Smooth muscle cell (in vitro differentiated cells): ENCODE measurements at regions not wholly inside any gene's neighbourhood (a gene's known extent, or its start where the extent isn't known, plus 50 kb on each side); places are given as distances from the start of the nearest gene placed in this dataset.

Experiments used
- DNase-seq: peaks from one replicate; lab custom pipeline; 2025; ENCODE audit not compliant: unreplicated experiment; lab: John Stamatoyannopoulos, UW
- H2AFZ ChIP-seq: fragments of 200-600 bp; sonication (generic); 2 replicates; pipeline ENCODE4 v1.6.0; 2016; ENCODE audit warnings: antibody characterized with exemption, low read depth, mild to moderate bottlenecking
- H3F3A ChIP-seq: fragments of 200-600 bp; sonication (generic); 2 replicates; pipeline ENCODE4 v1.6.0; 2017; ENCODE audit warnings: antibody characterized with exemption, low read depth
- H3K27ac ChIP-seq: fragments of 200-600 bp; sonication (generic); 2 replicates; pipeline ENCODE4 v1.5.1; 2016; ENCODE audit warnings: low read depth, mild to moderate bottlenecking
- H3K27me3 ChIP-seq: fragments of 200-600 bp; sonication (generic); 2 replicates; pipeline ENCODE4 v1.6.1; 2016; ENCODE audit warnings: low read depth, mild to moderate bottlenecking
- H3K36me3 ChIP-seq: fragments of 200-600 bp; sonication (generic); 2 replicates; pipeline ENCODE4 v1.5.1; 2016; ENCODE audit warnings: low read depth
- H3K4me1 ChIP-seq: fragments of 200-600 bp; sonication (generic); 2 replicates; pipeline ENCODE4 v1.5.1; 2016; ENCODE audit warnings: low read depth
- H3K4me2 ChIP-seq: fragments of 200-600 bp; sonication (generic); 2 replicates; pipeline ENCODE4 v1.6.0; 2016; ENCODE audit warnings: mild to moderate bottlenecking
- H3K4me3 ChIP-seq: fragments of 200-600 bp; sonication (generic); 2 replicates; pipeline ENCODE4 v1.5.1; 2016; ENCODE audit warnings: mild to moderate bottlenecking
- H3K79me2 ChIP-seq: fragments of 200-600 bp; sonication (generic); 2 replicates; pipeline ENCODE4 v1.6.0; 2016; ENCODE audit warnings: low read depth, mild to moderate bottlenecking
- H3K9ac ChIP-seq: fragments of 200-600 bp; sonication (generic); 2 replicates; pipeline ENCODE4 v1.6.0; 2016; ENCODE audit warnings: low read depth
- H3K9me3 ChIP-seq: fragments of 200-600 bp; sonication (generic); replicated peaks from 2 replicates; pipeline ENCODE4 v1.5.1; 2016; ENCODE audit warnings: low read depth
- H4K20me1 ChIP-seq: fragments of 200-600 bp; sonication (generic); 2 replicates; pipeline ENCODE4 v1.6.0; 2016; ENCODE audit warnings: low read depth
- WGBS: methylation state at CpG from one replicate; pipeline ENCODE4 v1.1.7; 2016; ENCODE audit warnings: low lambda C conversion rate; 5-methylcytosine and 5-hydroxymethylcytosine counted together
- TF ChIP-seq, protein P1 (sequence below): fragments of 200-600 bp; sonication (generic); IDR thresholded peaks from 2 replicates; pipeline ENCODE4 v1.5.1; 2017; ENCODE audit warnings: borderline replicate concordance, mild to moderate bottlenecking, antibody characterized with exemption; ENCODE audit not compliant: insufficient read depth, poor library complexity, severe bottlenecking

DNA sequence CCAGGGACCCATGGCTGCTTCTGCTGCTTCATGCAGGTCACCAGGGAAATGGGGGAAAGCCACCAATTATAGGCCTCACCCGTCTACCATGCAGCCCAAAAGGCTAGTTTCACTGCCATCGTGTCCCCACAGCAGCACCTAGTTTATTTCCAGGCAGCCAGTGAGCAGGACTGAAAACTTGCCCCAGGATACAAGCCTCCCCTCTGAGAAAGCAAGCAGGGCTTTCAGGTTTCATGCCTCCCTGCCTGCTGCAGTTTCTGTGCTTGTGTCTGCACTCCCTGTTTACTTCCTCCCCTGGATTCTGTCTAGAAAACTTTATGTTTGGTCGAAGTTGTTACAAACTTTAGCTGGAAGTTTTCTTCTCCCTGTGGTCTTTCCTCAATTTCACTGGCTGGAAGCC, 319.1 kb downstream of the ANXA1 start:
- Histone ChIP-seq H3K36me3 (no peaks in the 10 kb centered on the region), H3K9me3 (no peaks in the 10 kb centered on the region), H3K27me3 (no peaks in the 10 kb centered on the region), H3K79me2 (no peaks in the 10 kb centered on the region), H4K20me1 (no peaks in the 10 kb centered on the region), H3K9ac (no peak overlapping the region), H3F3A (no peaks in the 10 kb centered on the region), H2AFZ (peak overlapping the region; percentile 67), H3K4me1 (peaks cover 2% of the 10 kb centered on the region), H3K4me3 (no peak overlapping the region), H3K4me2 (no peak overlapping the region), H3K27ac (no peak overlapping the region)
- 81% methylated on average over 3 of the region's 3 CpGs for WGBS
- no peak for DNase-seq
- TF ChIP-seq, protein P1, sequence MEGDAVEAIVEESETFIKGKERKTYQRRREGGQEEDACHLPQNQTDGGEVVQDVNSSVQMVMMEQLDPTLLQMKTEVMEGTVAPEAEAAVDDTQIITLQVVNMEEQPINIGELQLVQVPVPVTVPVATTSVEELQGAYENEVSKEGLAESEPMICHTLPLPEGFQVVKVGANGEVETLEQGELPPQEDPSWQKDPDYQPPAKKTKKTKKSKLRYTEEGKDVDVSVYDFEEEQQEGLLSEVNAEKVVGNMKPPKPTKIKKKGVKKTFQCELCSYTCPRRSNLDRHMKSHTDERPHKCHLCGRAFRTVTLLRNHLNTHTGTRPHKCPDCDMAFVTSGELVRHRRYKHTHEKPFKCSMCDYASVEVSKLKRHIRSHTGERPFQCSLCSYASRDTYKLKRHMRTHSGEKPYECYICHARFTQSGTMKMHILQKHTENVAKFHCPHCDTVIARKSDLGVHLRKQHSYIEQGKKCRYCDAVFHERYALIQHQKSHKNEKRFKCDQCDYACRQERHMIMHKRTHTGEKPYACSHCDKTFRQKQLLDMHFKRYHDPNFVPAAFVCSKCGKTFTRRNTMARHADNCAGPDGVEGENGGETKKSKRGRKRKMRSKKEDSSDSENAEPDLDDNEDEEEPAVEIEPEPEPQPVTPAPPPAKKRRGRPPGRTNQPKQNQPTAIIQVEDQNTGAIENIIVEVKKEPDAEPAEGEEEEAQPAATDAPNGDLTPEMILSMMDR, result no peak

DNA sequence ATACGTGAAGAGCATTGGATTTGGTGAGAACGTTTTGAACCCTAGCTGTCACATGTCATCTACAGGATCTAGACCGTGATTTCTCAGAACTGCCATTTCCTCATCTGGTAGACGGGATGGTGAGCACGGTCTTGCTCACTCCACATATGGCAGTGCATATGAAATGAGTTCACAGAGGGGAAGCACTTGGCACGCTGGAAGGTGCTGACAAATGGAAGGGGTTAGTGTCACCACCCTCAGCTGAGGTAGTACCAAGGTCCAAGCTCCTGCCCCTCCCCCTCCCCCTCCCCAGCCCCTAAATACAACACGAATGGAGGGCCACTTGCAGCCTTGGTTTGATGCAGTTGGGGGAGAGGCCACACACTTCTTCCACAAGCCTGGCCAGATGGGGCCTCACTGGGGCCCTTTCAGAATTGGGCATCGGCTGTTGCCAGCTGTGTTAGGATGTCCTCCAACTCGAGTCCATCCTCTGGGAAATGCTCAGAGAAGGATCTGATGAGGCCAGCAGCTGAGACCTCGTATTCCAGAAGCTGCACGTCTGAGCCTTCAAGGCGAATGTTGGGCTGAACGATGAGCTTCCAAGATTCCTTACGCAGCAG, 322.4 kb downstream of the ANXA1 start:
- H3F3A ChIP-seq, result no peaks in the 10 kb centered on the region
- H3K4me3 ChIP-seq, result no peak overlapping the region
- no peak for DNase-seq
- no peak overlapping the region for H3K9ac ChIP-seq
- H3K27me3 ChIP-seq, result no peaks in the 10 kb centered on the region
- no peaks in the 10 kb centered on the region for H3K9me3 ChIP-seq
- WGBS, result 95% methylated on average over 14 of the region's 14 CpGs
- H3K79me2 ChIP-seq, result no peaks in the 10 kb centered on the region
- TF ChIP-seq, protein P1, result no peak
- no peak overlapping the region for H3K27ac ChIP-seq
- H3K4me2 ChIP-seq, result no peak overlapping the region
- no peaks in the 10 kb centered on the region for H4K20me1 ChIP-seq
- no peak overlapping the region for H2AFZ ChIP-seq
- no peaks in the 10 kb centered on the region for H3K36me3 ChIP-seq
- no peaks in the 10 kb centered on the region for H3K4me1 ChIP-seq

DNA sequence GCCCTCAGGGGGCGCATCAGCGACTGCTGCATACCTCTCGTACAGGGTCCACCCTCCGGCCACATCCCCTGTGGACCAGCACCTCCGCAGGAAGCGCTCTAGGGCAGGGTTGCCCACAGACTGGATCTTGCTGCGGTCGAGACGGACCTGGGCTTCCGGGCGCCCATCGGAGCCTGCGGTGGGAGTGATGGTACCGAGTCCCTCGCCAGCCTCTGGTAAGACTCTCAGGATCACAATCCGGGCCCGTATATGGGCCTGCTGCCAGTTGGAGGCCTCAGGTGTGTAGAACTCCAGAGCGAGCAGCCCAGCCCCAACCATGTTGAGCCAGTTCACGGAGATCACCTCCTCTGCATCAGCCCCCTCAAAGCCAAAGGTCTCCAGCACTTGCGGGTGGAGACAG, 323.0 kb downstream of the ANXA1 start:
- Histone ChIP-seq H4K20me1 (no peaks in the 10 kb centered on the region), H3K9ac (no peak overlapping the region), H3K27ac (no peak overlapping the region), H3K9me3 (no peaks in the 10 kb centered on the region), H2AFZ (no peak overlapping the region), H3K79me2 (no peaks in the 10 kb centered on the region), H3K27me3 (no peaks in the 10 kb centered on the region), H3K4me1 (no peaks in the 10 kb centered on the region), H3F3A (no peaks in the 10 kb centered on the region), H3K4me2 (no peak overlapping the region), H3K4me3 (no peak overlapping the region), H3K36me3 (no peaks in the 10 kb centered on the region)
- no peak for DNase-seq
- WGBS, result 97% methylated on average over 20 of the region's 20 CpGs
- TF ChIP-seq, protein P1, result no peak

DNA sequence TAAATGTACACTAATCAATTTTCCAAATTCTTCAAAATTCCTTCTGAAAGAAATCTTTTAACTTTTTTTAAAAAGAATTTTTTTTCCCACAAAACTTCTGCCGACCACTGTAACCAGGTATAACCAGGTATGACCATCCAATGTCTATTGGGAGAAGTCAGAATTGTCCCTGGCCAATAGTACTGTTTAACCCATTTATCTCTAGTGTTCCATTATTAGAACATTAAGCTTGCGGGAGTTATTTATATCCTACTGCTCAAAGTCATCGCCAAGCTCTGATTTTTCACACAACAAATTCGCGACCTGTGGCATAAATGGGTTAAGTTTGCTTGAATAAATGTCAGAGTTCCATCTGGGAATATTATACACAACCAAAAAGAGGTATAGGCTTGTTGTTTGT, 343.2 kb downstream of the ANXA1 start:
- DNase-seq, result no peak
- peaks cover 4% of the 10 kb centered on the region for H3K9me3 ChIP-seq
- TF ChIP-seq, protein P1, result no peak
- H3K36me3 ChIP-seq, result no peaks in the 10 kb centered on the region
- H3K4me3 ChIP-seq, result no peak overlapping the region
- no peak overlapping the region for H2AFZ ChIP-seq
- H3K27me3 ChIP-seq, result no peaks in the 10 kb centered on the region
- WGBS, result 97% methylated on average over 5 of the region's 5 CpGs
- no peak overlapping the region for H3K9ac ChIP-seq
- H3K4me2 ChIP-seq, result no peak overlapping the region
- H3K27ac ChIP-seq, result no peak overlapping the region
- H3F3A ChIP-seq, result no peaks in the 10 kb centered on the region
- no peaks in the 10 kb centered on the region for H3K4me1 ChIP-seq
- no peaks in the 10 kb centered on the region for H4K20me1 ChIP-seq
- no peaks in the 10 kb centered on the region for H3K79me2 ChIP-seq
